Gastrocnemius medialis (tissue), 4 donors: ENCODE measurements at regions not wholly inside any gene's neighbourhood (a gene's known extent, or its start where the extent isn't known, plus 50 kb on each side); places are given as distances from the start of the nearest gene placed in this dataset.

Source experiments
- ATAC-seq, 2 donors: fragments of 150-250 bp; one replicate each; pipeline ENCODE4 v1.9.1; 2016
- DNase-seq, 2 donors: peaks; one replicate each; pipeline ENCODE4 v3.0.0-alpha.2; 2019
- H3K27ac ChIP-seq, 4 donors: fragments of 200-600 bp; sonication (generic); 1 replicate in 1 of 4; 2 replicates in 3 of 4; pipeline ENCODE4 v1.5.1; 2016 to 2018; ENCODE audit warnings: mild to moderate bottlenecking in 2 of 4, moderate library complexity in 1 of 4
- H3K27me3 ChIP-seq, 3 donors: fragments of 200-600 bp; sonication (generic) in 2 of 3; 1 replicate in 1 of 3; 2 replicates in 2 of 3; pipeline versions ENCODE4 v1.5.1 to v1.6.0; 2016 to 2019; ENCODE audit warnings: mild to moderate bottlenecking in 1 of 3, moderate library complexity in 1 of 3
- H3K36me3 ChIP-seq, 2 donors: fragments of 200-600 bp; sonication (generic) in 1 of 2; one replicate each; pipeline ENCODE4 v1.5.1; 2017 to 2018
- H3K4me1 ChIP-seq, 2 donors: fragments of 200-600 bp; sonication (generic) in 1 of 2; one replicate each; pipeline ENCODE4 v1.5.1; 2016 to 2017; ENCODE audit warnings: mild to moderate bottlenecking in 2 of 2
- H3K4me3 ChIP-seq, 4 donors: fragments of 200-600 bp; sonication (generic) in 3 of 4; 1 replicate in 1 of 4; 2 replicates in 3 of 4; pipeline ENCODE4 v1.5.1; 2016 to 2019; ENCODE audit warnings: mild to moderate bottlenecking in 2 of 4
- H3K9me3 ChIP-seq, 3 donors: fragments of 200-600 bp; sonication (generic) in 2 of 3; 1 replicate in 1 of 3; 2 replicates in 2 of 3; pipeline ENCODE4 v1.5.1; 2016 to 2019
- POLR2A ChIP-seq, 2 donors: fragments of 450-650 bp; IDR thresholded peaks; one replicate each; pipeline ENCODE4 v1.6.1; 2017; ENCODE audit warnings: antibody characterized with exemption in 2 of 2, mild to moderate bottlenecking in 2 of 2, moderate library complexity in 2 of 2
- in situ Hi-C, 4 donors: fragments of 200-750 bp; cut with MboI; loops; one replicate each; pipeline versions ENCODE4 v1.15.0 to v1.8.0; 2017; ENCODE audit warnings: low sequenced_read_pairs in 4 of 4
- intact Hi-C: fragments of 100-400 bp; cut with DNase I; formaldehyde crosslinking; loops from one replicate; pipeline ENCODE4 v1.15.1; 2023; ENCODE audit warnings: low total_unique reads
- TF ChIP-seq, protein P1 (sequence below), 5 experiments: fragments of 450-650 bp in 3 of 5; fragments of 200-600 bp in 2 of 5; sonication (generic) in 2 of 5; IDR thresholded peaks in 4 of 5; conservative IDR thresholded peaks in 1 of 5; 1 replicate in 4 of 5; 2 replicates in 1 of 5; pipeline ENCODE4 v1.5.1; 2016 to 2019; ENCODE audit warnings: antibody characterized with exemption in 5 of 5, mild to moderate bottlenecking in 3 of 5, moderate library complexity in 3 of 5

GRCh38 chrX:121256647-121257046, 209.2 kb downstream of the GLUD2 start:
- DNase-seq (no peak), ATAC-seq (no peak)
- Histone ChIP-seq H3K4me1 (no peaks in the 10 kb centered on the region), H3K4me3 (no peak overlapping the region), H3K27ac (no peak overlapping the region), H3K36me3 (no peaks in the 10 kb centered on the region), H3K27me3 (no peaks in the 10 kb centered on the region), H3K9me3 (no peaks in the 10 kb centered on the region)
- intact Hi-C loops = no loop called here
- no peak for TF ChIP-seq POLR2A (IDR thresholded peaks at IDR 0.05)
- TF ChIP-seq, protein P1, sequence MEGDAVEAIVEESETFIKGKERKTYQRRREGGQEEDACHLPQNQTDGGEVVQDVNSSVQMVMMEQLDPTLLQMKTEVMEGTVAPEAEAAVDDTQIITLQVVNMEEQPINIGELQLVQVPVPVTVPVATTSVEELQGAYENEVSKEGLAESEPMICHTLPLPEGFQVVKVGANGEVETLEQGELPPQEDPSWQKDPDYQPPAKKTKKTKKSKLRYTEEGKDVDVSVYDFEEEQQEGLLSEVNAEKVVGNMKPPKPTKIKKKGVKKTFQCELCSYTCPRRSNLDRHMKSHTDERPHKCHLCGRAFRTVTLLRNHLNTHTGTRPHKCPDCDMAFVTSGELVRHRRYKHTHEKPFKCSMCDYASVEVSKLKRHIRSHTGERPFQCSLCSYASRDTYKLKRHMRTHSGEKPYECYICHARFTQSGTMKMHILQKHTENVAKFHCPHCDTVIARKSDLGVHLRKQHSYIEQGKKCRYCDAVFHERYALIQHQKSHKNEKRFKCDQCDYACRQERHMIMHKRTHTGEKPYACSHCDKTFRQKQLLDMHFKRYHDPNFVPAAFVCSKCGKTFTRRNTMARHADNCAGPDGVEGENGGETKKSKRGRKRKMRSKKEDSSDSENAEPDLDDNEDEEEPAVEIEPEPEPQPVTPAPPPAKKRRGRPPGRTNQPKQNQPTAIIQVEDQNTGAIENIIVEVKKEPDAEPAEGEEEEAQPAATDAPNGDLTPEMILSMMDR (IDR thresholded peaks at IDR 0.05 in 4 of 5, conservative IDR thresholded peaks at IDR 0.05 in 1 of 5) = no peak
- in situ Hi-C loops = no loop called here

- no peak for DNase-seq
- in situ Hi-C loops (no loop called here), intact Hi-C loops (no loop called here)
- H3K9me3 ChIP-seq = no peaks in the 10 kb centered on the region
- no peaks in the 10 kb centered on the region for H3K4me1 ChIP-seq
- no peak overlapping the region for H3K27ac ChIP-seq
- TF ChIP-seq, protein P1 (IDR thresholded peaks at IDR 0.05 in 4 of 5, conservative IDR thresholded peaks at IDR 0.05 in 1 of 5) = no peak
- no peak for TF ChIP-seq POLR2A (IDR thresholded peaks at IDR 0.05)
- no peak overlapping the region for H3K4me3 ChIP-seq
- no peaks in the 10 kb centered on the region for H3K36me3 ChIP-seq
- ATAC-seq = no peak
- H3K27me3 ChIP-seq = no peaks in the 10 kb centered on the region
These were observed 211.1 kb downstream of the GLUD2 start for GRCh38 chrX:121258545-121258944.

GRCh38 chrX:121259170-121259569, 211.8 kb downstream of the GLUD2 start:
- no peaks in the 10 kb centered on the region for H3K27me3 ChIP-seq
- H3K4me1 ChIP-seq = no peaks in the 10 kb centered on the region
- intact Hi-C loops (no loop called here), in situ Hi-C loops (no loop called here)
- no peak for ATAC-seq
- DNase-seq = no peak
- no peaks in the 10 kb centered on the region for H3K36me3 ChIP-seq
- no peaks in the 10 kb centered on the region for H3K9me3 ChIP-seq
- TF ChIP-seq POLR2A (IDR thresholded peaks at IDR 0.05) = no peak
- TF ChIP-seq, protein P1 (IDR thresholded peaks at IDR 0.05 in 4 of 5, conservative IDR thresholded peaks at IDR 0.05 in 1 of 5) = no peak
- no peak overlapping the region for H3K4me3 ChIP-seq
- H3K27ac ChIP-seq = no peak overlapping the region

GRCh38 chrX:121260596-121261240, 213.3 kb downstream of the GLUD2 start:
- H3K27ac ChIP-seq = no peak overlapping the region
- intact Hi-C loops = no loop called here
- H3K4me1 ChIP-seq = no peaks in the 10 kb centered on the region
- ATAC-seq (no peak), DNase-seq (no peak)
- in situ Hi-C loops = no loop called here
- no peaks in the 10 kb centered on the region for H3K9me3 ChIP-seq
- no peaks in the 10 kb centered on the region for H3K27me3 ChIP-seq
- no peaks in the 10 kb centered on the region for H3K36me3 ChIP-seq
- H3K4me3 ChIP-seq = no peak overlapping the region
- TF ChIP-seq, protein P1 (IDR thresholded peaks at IDR 0.05 in 4 of 5, conservative IDR thresholded peaks at IDR 0.05 in 1 of 5) = no peak
- no peak for TF ChIP-seq POLR2A (IDR thresholded peaks at IDR 0.05)

- no peak overlapping the region for H3K4me3 ChIP-seq
- TF ChIP-seq, protein P1 (IDR thresholded peaks at IDR 0.05 in 4 of 5, conservative IDR thresholded peaks at IDR 0.05 in 1 of 5) = no peak
- no peak for TF ChIP-seq POLR2A (IDR thresholded peaks at IDR 0.05)
- in situ Hi-C loops (no loop called here), intact Hi-C loops (no loop called here)
- H3K27ac ChIP-seq = no peak overlapping the region
- H3K36me3 ChIP-seq = no peaks in the 10 kb centered on the region
- H3K9me3 ChIP-seq = no peaks in the 10 kb centered on the region
- ATAC-seq (no peak), DNase-seq (no peak)
- no peaks in the 10 kb centered on the region for H3K27me3 ChIP-seq
- no peaks in the 10 kb centered on the region for H3K4me1 ChIP-seq
These were observed 236.5 kb downstream of the GLUD2 start for GRCh38 chrX:121283921-121284320.
